GM12864 (cell line): ENCODE measurements at regions not wholly inside any gene's neighbourhood (a gene's known extent, or its start where the extent isn't known, plus 50 kb on each side); places are given as distances from the start of the nearest gene placed in this dataset.

Experiments used
- DNase-seq: peaks from one replicate; pipeline ENCODE4 v3.0.0-alpha.2; 2011; ENCODE audit warnings: low read depth
- H3K4me3 ChIP-seq: 2 replicates; pipeline ENCODE4 v1.5.1; 2011; ENCODE audit warnings: mild to moderate bottlenecking, low read depth, low read length, control low read depth
- TF ChIP-seq, protein P1 (sequence below): IDR thresholded peaks from 2 replicates; pipeline ENCODE4 v1.5.1; 2011; ENCODE audit warnings: low read depth, mild to moderate bottlenecking, moderate library complexity, low read length, control low read depth, inconsistent platforms; ENCODE audit errors: missing control alignments

DNA sequence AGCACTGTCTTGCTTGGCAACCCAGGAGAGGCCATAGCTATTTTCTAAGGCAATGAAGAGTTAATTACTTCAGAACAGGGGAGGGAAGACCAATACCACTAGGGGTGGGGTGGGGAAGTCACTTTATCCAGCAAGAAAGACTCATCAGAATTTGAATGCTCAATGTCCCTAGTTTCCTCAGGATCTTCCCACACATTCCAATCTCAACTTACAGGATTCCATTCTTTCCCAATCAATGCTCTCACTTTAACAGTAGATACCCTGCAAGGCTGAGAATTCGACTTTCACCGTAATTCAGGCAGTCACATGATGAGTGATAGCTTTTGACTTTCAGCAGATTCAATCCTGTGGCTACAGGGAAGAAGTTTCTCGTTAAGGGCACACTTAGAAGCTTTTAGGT lies 526.6 kb upstream of the SEL1L start:
- no peak overlapping the region for H3K4me3 ChIP-seq
- TF ChIP-seq, protein P1, sequence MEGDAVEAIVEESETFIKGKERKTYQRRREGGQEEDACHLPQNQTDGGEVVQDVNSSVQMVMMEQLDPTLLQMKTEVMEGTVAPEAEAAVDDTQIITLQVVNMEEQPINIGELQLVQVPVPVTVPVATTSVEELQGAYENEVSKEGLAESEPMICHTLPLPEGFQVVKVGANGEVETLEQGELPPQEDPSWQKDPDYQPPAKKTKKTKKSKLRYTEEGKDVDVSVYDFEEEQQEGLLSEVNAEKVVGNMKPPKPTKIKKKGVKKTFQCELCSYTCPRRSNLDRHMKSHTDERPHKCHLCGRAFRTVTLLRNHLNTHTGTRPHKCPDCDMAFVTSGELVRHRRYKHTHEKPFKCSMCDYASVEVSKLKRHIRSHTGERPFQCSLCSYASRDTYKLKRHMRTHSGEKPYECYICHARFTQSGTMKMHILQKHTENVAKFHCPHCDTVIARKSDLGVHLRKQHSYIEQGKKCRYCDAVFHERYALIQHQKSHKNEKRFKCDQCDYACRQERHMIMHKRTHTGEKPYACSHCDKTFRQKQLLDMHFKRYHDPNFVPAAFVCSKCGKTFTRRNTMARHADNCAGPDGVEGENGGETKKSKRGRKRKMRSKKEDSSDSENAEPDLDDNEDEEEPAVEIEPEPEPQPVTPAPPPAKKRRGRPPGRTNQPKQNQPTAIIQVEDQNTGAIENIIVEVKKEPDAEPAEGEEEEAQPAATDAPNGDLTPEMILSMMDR: no peak
- no peak for DNase-seq

- TF ChIP-seq, protein P1: no peak
- H3K4me3 ChIP-seq: no peak overlapping the region
- no peak for DNase-seq
Observed at GRCh38 chr14:82067221-82067875, 533.7 kb upstream of the SEL1L start.

GRCh38 chr14:82070040-82070439 lies 536.4 kb upstream of the SEL1L start:
- no peak overlapping the region for H3K4me3 ChIP-seq
- DNase-seq: no peak
- TF ChIP-seq, protein P1: no peak

DNA sequence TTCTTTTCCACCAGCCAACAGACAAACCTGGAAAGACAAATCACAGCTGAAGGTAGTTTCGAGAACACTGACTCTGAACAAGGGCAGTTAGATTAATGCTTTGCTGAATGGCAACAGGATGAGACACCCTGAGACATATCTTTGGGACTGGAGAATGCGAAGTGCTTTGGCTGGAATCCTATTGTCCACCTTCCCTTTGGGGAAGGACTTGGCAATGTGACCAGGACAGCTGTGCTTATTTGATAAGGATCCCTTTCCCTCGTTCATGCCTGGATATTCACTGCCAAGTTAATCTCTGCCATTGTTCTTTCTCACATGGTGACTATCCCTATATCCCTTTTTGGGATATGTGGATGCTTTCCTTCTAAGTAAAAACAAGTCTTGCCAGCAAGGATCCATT lies 537.1 kb upstream of the SEL1L start:
- no peak for DNase-seq
- no peak overlapping the region for H3K4me3 ChIP-seq
- TF ChIP-seq, protein P1: no peak

DNA sequence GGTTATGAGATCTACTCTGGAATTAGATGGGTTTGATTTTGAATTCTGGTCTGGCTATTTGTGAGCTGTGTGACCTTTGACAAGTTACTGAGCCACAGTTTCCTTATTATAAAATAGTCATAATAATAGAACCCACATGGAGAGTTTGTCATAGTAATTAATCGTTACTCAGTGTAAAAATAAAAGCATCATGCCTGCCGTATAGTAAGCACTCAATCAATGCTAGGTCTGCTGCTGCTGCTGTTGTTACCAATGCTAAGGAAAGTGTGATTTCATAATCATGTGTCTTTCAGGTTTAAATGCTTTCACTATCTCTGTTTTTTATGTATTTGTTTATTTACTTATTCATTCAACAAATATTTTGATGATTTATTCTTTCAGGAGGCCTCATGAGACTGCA lies 539.9 kb upstream of the SEL1L start:
- DNase-seq: no peak
- TF ChIP-seq, protein P1: no peak
- no peak overlapping the region for H3K4me3 ChIP-seq

GRCh38 chr14:82075566-82075965 lies 541.9 kb upstream of the SEL1L start:
- H3K4me3 ChIP-seq: no peak overlapping the region
- no peak for DNase-seq
- TF ChIP-seq, protein P1: no peak

GRCh38 chr14:82079553-82079952 lies 545.9 kb upstream of the SEL1L start:
- TF ChIP-seq, protein P1: no peak
- no peak for DNase-seq
- no peak overlapping the region for H3K4me3 ChIP-seq
